Nucleus accumbens (tissue), 56 donors: ENCODE measurements at regions not wholly inside any gene's neighbourhood (a gene's known extent, or its start where the extent isn't known, plus 50 kb on each side); places are given as distances from the start of the nearest gene placed in this dataset.
"Not testable (repeated sequence)": the region's sequence is repeated elsewhere in the genome, so short reads cannot be mapped to it uniquely, and the experiment has no call there.

Experiments
- DNase-seq, 56 donors: peaks; one replicate each; lab custom pipeline; 2025; lab: John Stamatoyannopoulos, UW

DNA sequence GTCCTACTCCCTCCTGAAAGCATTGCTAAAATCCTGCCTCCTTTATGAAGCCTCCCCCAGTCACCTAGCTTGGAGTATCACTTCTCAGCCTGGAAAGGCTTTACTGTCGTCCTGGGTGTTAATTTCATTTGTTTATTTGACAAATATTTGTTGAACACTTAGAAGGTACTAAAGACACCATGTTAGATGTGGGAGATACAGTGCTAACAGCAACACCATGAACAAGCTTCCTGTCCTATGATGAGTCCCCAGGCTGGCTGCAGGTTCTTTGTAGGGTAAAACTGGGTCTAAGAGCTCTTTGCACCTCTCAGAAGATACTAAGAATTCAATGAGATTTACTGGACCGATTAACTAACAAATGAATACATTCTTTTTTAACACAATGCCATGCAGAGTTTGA lies 109.2 kb upstream of the TMEM170B start:
- DNase-seq, result no peak

GRCh38 chr6:11427723-11428245 lies 109.8 kb upstream of the TMEM170B start:
- no peak for DNase-seq

DNA sequence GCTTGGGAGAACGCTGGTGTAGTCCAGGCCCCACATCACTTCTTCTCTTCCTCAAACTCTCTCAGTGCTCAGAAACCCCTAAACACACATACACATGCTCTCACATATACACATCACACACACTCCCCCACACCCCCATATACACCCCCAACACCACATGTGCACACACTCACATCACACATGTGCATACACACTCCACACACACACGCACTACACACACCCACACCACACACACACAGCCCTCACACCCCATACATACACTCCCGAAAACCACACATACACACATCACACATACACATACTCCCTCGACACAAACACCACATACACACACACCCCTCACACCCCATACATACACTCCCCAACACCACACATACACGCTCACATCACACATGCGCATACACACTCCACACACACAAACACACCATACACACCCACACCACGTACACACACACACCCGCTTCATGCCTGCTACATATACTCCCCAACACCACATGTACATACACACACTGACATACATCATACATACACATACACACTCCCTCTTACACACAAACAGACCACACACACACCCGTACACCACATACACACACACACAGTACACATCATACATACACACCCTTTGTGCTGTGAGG lies 110.3 kb upstream of the TMEM170B start:
- DNase-seq, result no peak

- DNase-seq, result no peak
Observed at GRCh38 chr6:11426571-11426970, 111.0 kb upstream of the TMEM170B start.

- DNase-seq, result no peak
Observed at GRCh38 chr6:11425876-11426275, 111.7 kb upstream of the TMEM170B start.

DNA sequence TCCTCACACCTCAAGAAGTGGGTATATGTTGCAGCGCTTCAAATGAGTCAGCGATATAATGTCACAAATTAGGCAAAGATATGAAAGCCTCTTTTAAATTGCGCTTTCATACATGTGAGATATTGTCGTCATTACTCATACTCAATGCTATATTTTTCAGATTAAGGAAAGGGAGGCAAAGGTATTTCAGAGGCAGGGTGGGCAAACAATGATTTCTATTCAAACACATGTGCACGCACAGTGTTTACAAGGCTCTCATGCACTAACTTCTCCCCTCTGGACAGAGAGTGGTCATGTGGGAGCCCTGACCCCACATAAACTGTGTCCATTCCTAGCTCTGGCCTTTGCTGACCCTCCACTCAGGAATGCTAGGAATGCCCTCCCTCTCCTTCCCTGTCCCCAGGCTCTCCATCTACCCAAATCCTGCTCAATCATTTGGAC lies 112.1 kb upstream of the TMEM170B start:
- no peak for DNase-seq

GRCh38 chr6:11424395-11425034 lies 113.0 kb upstream of the TMEM170B start:
- no peak for DNase-seq

GRCh38 chr6:11423667-11424066 lies 113.9 kb upstream of the TMEM170B start:
- no peak for DNase-seq

GRCh38 chr6:11423072-11423471 lies 114.5 kb upstream of the TMEM170B start:
- DNase-seq, result no peak

DNA sequence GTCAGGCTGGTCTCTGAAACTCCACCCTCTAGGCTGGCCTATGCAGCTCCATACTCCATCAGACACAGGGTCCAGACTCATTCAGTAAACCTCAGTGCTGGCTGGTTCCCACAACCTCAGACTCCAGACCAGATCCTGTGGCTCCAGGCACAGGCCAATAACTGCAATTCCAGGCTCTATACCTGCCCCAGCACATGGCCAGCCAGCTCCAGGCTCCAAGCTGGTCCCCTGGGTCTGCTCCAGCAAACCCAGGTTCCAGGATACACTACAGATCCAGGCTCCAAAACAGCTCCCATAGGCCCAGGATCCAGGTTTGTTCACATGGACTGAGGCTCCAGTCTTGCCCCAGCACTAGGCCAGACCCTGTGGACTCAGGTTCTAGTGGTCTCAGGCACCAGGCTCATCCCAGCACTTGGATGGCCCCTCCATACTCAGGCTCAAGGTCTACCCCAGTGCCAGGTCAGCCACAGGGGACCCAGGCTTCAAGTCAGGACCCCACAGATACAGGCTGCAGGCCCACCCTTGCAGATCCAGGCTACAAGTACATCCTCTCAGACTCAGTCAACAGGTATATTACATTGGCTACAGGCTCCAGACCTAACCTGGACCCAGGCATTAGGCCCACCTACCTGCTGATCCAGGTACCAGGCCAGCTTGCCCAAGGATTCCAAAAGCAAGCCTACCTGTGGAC lies 117.6 kb upstream of the TMEM170B start:
- no peak for DNase-seq

- DNase-seq, result no peak
Observed at GRCh38 chr6:11418290-11418905, 119.2 kb upstream of the TMEM170B start.

GRCh38 chr6:11416936-11417576 lies 120.5 kb upstream of the TMEM170B start:
- DNase-seq, result no peak

GRCh38 chr6:11416099-11416935 lies 121.2 kb upstream of the TMEM170B start:
- not testable (repeated sequence) for DNase-seq

GRCh38 chr6:11415557-11415956 lies 122.0 kb upstream of the TMEM170B start:
- no peak for DNase-seq

DNA sequence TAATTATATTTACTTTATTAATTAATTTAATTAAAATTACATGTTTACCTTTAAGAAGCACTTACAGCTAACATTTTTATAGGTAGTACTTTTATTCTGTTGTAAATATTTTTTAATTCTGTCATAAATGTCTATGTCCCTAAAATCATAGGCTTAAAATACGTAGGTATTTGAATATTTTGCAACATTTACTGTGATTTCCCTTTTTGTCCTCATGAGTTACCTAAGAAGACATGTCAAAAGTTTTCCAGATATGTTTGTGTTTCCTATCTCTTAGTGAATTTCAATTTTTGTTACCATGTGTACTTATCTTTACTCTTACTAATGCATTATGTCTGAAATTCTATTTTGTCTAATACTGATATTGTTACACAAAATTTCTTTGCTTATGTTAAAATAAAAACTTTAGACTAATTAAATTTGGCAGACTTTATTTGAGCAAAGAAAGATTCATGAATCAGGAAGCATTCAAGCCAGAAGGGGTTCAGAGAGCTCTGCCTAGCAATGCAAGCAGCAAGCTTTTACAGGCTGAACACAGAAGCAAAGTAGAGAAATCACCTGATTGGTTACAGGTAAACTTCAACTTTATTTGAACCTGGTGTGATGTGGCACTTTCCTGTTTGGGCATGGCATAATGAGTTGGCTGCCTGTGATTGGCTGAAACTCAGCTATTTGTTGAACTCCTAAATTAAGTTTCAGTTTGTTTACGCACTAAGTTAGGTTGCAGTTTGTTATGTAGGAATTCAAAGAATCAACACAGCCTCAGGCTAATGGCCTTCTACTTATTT lies 123.2 kb upstream of the TMEM170B start:
- DNase-seq, result no peak

GRCh38 chr6:11413728-11414127 lies 123.8 kb upstream of the TMEM170B start:
- no peak for DNase-seq

- DNase-seq, result no peak
Observed at GRCh38 chr6:11413117-11413687, 124.3 kb upstream of the TMEM170B start.

GRCh38 chr6:11412616-11413015 lies 124.9 kb upstream of the TMEM170B start:
- no peak for DNase-seq

DNA sequence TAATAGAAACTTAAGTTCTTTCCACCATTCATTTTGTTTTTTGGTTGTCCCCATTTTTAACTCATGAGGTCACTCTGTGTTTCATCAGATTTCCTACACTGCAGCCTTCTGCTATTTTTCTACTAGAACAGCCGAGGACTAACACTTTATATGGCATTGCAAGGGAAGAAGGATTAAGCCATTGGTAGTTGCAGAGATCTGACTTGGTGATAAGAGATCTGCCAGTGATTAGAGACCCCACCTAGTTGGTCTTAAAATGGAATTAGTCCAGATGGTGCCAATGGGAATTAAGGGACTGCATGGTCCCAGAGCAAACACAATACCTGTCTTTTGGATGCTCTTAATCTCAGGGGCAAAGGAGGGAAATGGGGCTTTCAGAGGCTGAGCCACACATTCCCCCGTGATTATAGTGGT lies 125.5 kb upstream of the TMEM170B start:
- no peak for DNase-seq
